CD14-positive monocyte (primary cell): ENCODE measurements at regions not wholly inside any gene's neighbourhood (a gene's known extent, or its start where the extent isn't known, plus 50 kb on each side); places are given as distances from the start of the nearest gene placed in this dataset.

Experiments
- DNase-seq, 3 donors: peaks; one replicate each; pipeline ENCODE4 v3.0.0-alpha.2; 2011 to 2022
- H2AFZ ChIP-seq: 2 replicates; pipeline ENCODE4 v1.6.0; 2012; ENCODE audit warnings: mild to moderate bottlenecking, low read depth, low read length, inconsistent platforms; ENCODE audit not compliant: insufficient read depth, poor library complexity, severe bottlenecking
- H3K27ac ChIP-seq, 2 donors: 1 replicate in 1 of 2; 2 replicates in 1 of 2; pipeline ENCODE4 v1.5.1; 2012 to 2013; ENCODE audit warnings: low read length in 2 of 2, control low read depth in 1 of 2, inconsistent platforms in 1 of 2, low read depth in 1 of 2, mild to moderate bottlenecking in 1 of 2
- H3K27me3 ChIP-seq, 2 donors: one replicate each; pipeline versions ENCODE4 v1.6.0 to v1.6.1; 2011 to 2013; ENCODE audit warnings: low read length in 2 of 2; ENCODE audit not compliant: control insufficient read depth in 2 of 2, insufficient read depth in 2 of 2
- H3K36me3 ChIP-seq, 2 donors: replicated peaks in 1 of 2; 1 replicate in 1 of 2; 2 replicates in 1 of 2; pipeline versions ENCODE4 v1.5.1 to v1.6.1; 2012 to 2013; ENCODE audit warnings: low read length in 2 of 2, control low read depth in 1 of 2, inconsistent platforms in 1 of 2, mild to moderate bottlenecking in 1 of 2; ENCODE audit not compliant: insufficient read depth in 2 of 2, control insufficient read depth in 1 of 2
- H3K4me1 ChIP-seq, 2 donors: 1 replicate in 1 of 2; 2 replicates in 1 of 2; pipeline versions ENCODE4 v1.5.1 to v1.6.1; 2012 to 2013; ENCODE audit warnings: low read length in 2 of 2, control low read depth in 1 of 2, inconsistent platforms in 1 of 2, mild to moderate bottlenecking in 1 of 2, moderate library complexity in 1 of 2; ENCODE audit not compliant: insufficient read depth in 2 of 2, control insufficient read depth in 1 of 2
- H3K4me2 ChIP-seq: replicated peaks from 2 replicates; pipeline ENCODE3; 2012; ENCODE audit warnings: low read length, moderate library complexity, mild to moderate bottlenecking; ENCODE audit not compliant: poor library complexity, severe bottlenecking; ENCODE audit errors: extremely low read depth
- H3K4me3 ChIP-seq, 3 experiments: fragments of 200-600 bp in 1 of 3; sonication (generic) in 1 of 3; replicated peaks in 1 of 3; 1 replicate in 2 of 3; 2 replicates in 1 of 3; pipeline ENCODE4 v1.5.1; 2011 to 2013; ENCODE audit warnings: low read length in 3 of 3, mild to moderate bottlenecking in 3 of 3, control low read depth in 2 of 3, low read depth in 2 of 3, inconsistent platforms in 1 of 3, moderate library complexity in 1 of 3
- H3K79me2 ChIP-seq: 2 replicates; pipeline ENCODE4 v1.6.0; 2012; ENCODE audit warnings: mild to moderate bottlenecking, control low read depth, inconsistent platforms, low read length, moderate library complexity; ENCODE audit not compliant: insufficient read depth
- H3K9ac ChIP-seq: 2 replicates; pipeline ENCODE4 v1.6.0; 2017; ENCODE audit warnings: low read length, mild to moderate bottlenecking; ENCODE audit not compliant: insufficient read depth, poor library complexity, severe bottlenecking
- H3K9me3 ChIP-seq, 2 donors: replicated peaks in 1 of 2; 1 replicate in 1 of 2; 2 replicates in 1 of 2; pipeline versions ENCODE4 v1.5.1 to v1.6.1; 2012 to 2013; ENCODE audit warnings: low read length in 2 of 2, control low read depth in 1 of 2; ENCODE audit not compliant: control insufficient read depth in 1 of 2, insufficient read depth in 1 of 2
- H4K20me1 ChIP-seq: 2 replicates; pipeline ENCODE4 v1.6.0; 2012; ENCODE audit warnings: mild to moderate bottlenecking, low read length, control low read depth, moderate library complexity; ENCODE audit not compliant: insufficient read depth
- H3K27ac Mint-ChIP-seq, 7 donors: one replicate each; pipeline ENCODE4 v1.8.0; 2020; ENCODE audit warnings: mild to moderate bottlenecking in 7 of 7, mixed read lengths in 7 of 7, moderate library complexity in 6 of 7, inconsistent platforms in 2 of 7
- H3K27me3 Mint-ChIP-seq, 3 donors: one replicate each; pipeline ENCODE4 v1.8.0; 2021 to 2022; ENCODE audit warnings: low read depth in 3 of 3, mild to moderate bottlenecking in 3 of 3, mixed read lengths in 3 of 3, moderate library complexity in 3 of 3, inconsistent platforms in 1 of 3
- H3K36me3 Mint-ChIP-seq, 2 donors: one replicate each; pipeline ENCODE4 v1.8.0; 2020; ENCODE audit warnings: mixed read lengths in 2 of 2, inconsistent platforms in 1 of 2, mild to moderate bottlenecking in 1 of 2
- H3K4me1 Mint-ChIP-seq: one replicate; pipeline ENCODE4 v1.8.0; 2020; ENCODE audit warnings: mild to moderate bottlenecking, mixed read lengths
- H3K4me3 Mint-ChIP-seq, 2 donors: one replicate each; pipeline ENCODE4 v1.8.0; 2020; ENCODE audit warnings: mild to moderate bottlenecking in 2 of 2, mixed read lengths in 2 of 2, moderate library complexity in 1 of 2
- H3K9me3 Mint-ChIP-seq, 7 donors: one replicate each; pipeline ENCODE4 v1.8.0; 2020 to 2022; ENCODE audit warnings: mixed read lengths in 7 of 7, mild to moderate bottlenecking in 6 of 7, moderate library complexity in 6 of 7, inconsistent platforms in 2 of 7
- whole genome bisulfite sequencing: methylation state at CpG from one replicate; pipeline ENCODE4 v1.1.5; 2013; ENCODE audit warnings: missing lambda C conversion rate; ENCODE audit not compliant: insufficient coverage; 5-methylcytosine and 5-hydroxymethylcytosine counted together
- intact Hi-C, 2 donors: fragments of 100-400 bp; cut with micrococcal nuclease; formaldehyde crosslinking; loops; one replicate each; pipeline versions ENCODE4 v1.15.0 to v1.15.1; 2023
- TF ChIP-seq, protein P1 (sequence below): fragments of 200-600 bp; IDR thresholded peaks from one replicate; pipeline ENCODE4 v1.8.0; 2022; ENCODE audit warnings: antibody characterized with exemption, mild to moderate bottlenecking

DNA sequence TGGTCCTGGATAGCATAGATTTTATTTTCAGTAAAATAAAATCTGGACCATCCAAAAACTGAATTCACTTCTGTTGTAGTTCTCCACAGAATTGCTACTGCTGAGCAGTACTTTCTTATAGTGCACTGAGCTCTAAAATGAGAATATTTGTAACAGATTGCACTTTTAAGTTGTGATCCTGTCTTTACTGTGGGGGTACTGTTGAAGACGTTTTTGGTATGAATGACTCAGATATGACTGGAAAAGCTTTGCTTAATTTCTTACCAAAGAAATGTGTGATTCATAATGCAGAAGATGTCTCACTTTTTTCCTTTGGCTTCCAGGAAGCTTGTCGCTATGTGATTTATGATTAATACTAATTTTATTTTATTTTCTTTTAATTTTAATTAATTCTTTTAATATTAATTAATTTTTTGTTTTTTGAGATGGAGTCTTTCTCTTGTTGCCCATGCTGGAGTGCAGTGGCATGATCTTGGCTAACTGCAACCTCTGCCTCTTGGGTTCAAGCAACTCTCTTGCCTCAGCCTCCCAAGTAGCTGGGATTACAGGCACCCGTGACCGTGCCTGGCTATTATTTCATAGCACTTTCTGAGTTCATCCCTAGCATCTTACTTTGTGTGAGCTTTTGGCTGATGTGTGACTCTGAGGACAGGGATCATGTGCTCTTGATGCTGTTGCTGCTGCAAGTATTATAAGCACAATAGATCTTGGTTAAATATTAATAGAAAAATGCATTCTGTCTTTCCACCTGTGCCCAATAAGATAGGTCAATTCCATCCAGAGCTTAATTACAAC, 557.6 kb upstream of the AMELY start:
- DNase-seq, result no peak
- no peaks in the 10 kb centered on the region for H3K36me3 ChIP-seq
- H3K4me1 ChIP-seq, result no peaks in the 10 kb centered on the region
- H3K27me3 ChIP-seq, result no peaks in the 10 kb centered on the region
- TF ChIP-seq, protein P1, sequence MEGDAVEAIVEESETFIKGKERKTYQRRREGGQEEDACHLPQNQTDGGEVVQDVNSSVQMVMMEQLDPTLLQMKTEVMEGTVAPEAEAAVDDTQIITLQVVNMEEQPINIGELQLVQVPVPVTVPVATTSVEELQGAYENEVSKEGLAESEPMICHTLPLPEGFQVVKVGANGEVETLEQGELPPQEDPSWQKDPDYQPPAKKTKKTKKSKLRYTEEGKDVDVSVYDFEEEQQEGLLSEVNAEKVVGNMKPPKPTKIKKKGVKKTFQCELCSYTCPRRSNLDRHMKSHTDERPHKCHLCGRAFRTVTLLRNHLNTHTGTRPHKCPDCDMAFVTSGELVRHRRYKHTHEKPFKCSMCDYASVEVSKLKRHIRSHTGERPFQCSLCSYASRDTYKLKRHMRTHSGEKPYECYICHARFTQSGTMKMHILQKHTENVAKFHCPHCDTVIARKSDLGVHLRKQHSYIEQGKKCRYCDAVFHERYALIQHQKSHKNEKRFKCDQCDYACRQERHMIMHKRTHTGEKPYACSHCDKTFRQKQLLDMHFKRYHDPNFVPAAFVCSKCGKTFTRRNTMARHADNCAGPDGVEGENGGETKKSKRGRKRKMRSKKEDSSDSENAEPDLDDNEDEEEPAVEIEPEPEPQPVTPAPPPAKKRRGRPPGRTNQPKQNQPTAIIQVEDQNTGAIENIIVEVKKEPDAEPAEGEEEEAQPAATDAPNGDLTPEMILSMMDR, result no peak
- H4K20me1 ChIP-seq, result no peaks in the 10 kb centered on the region
- no peak overlapping the region for H3K27ac ChIP-seq
- no peak overlapping the region for H3K4me3 Mint-ChIP-seq
- H2AFZ ChIP-seq, result no peak overlapping the region
- H3K27me3 Mint-ChIP-seq, result peaks cover 0 to 9% (median 0%) of the 10 kb centered on the region in 3 donors
- intact Hi-C loops, result no loop called here
- no peaks in the 10 kb centered on the region for H3K9me3 ChIP-seq
- no peak overlapping the region for H3K4me3 ChIP-seq
- peaks cover 0 to 3% (median 0%) of the 10 kb centered on the region in 7 donors for H3K9me3 Mint-ChIP-seq
- H3K27ac Mint-ChIP-seq, result no peak overlapping the region
- no peak overlapping the region for H3K4me2 ChIP-seq
- peaks cover 5% of the 10 kb centered on the region for H3K4me1 Mint-ChIP-seq
- no peaks in the 10 kb centered on the region for H3K36me3 Mint-ChIP-seq
- H3K9ac ChIP-seq, result no peak overlapping the region
- no peaks in the 10 kb centered on the region for H3K79me2 ChIP-seq
- WGBS, result no CpG with 5 or more reads among the region's 4 CpGs

DNA sequence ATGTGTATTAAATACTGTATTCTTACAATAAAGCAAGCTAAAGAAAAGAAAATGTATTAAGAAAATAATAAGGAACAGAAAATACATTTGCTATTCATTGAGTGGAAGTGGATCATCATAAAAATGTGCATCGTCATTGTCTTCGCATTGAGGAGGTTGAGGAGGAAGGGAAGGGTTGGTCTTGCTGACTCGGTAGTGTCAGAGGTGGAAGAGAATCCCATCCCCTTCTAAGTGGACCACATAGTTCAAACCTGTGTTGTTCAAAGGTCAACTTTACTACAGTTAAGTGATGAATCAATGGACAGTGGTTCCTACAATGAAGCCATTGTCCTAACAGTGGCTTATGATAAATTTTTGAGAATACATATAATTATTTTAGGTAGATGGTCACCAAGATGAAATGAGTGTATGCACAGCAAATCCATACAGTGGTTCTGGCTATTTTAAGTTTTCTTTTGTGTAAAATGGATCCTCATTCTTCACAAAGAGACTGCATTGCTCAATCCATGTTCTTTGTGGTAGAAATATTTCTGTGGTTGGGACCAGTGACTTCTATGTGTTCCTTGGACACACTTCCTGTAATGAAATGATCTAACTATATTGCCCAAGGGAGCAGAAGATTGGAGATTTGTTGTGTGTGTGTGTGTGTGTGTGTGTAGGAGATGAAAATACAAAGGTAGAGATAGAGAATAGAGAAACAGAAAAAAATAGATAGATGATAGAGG, 556.4 kb upstream of the AMELY start:
- peaks cover 0 to 3% (median 0%) of the 10 kb centered on the region in 7 donors for H3K9me3 Mint-ChIP-seq
- H3K79me2 ChIP-seq, result no peaks in the 10 kb centered on the region
- no peak for DNase-seq
- no peak overlapping the region for H3K4me3 Mint-ChIP-seq
- intact Hi-C loops, result no loop called here
- no peak overlapping the region for H3K27ac ChIP-seq
- no peak overlapping the region for H3K9ac ChIP-seq
- no peaks in the 10 kb centered on the region for H3K9me3 ChIP-seq
- no CpG with 5 or more reads among the region's 3 CpGs for WGBS
- no peaks in the 10 kb centered on the region for H3K4me1 ChIP-seq
- no peak overlapping the region for H3K4me3 ChIP-seq
- no peaks in the 10 kb centered on the region for H3K36me3 Mint-ChIP-seq
- no peaks in the 10 kb centered on the region for H4K20me1 ChIP-seq
- peaks cover 0 to 9% (median 0%) of the 10 kb centered on the region in 3 donors for H3K27me3 Mint-ChIP-seq
- peaks cover 5% of the 10 kb centered on the region for H3K4me1 Mint-ChIP-seq
- no peaks in the 10 kb centered on the region for H3K36me3 ChIP-seq
- H3K27ac Mint-ChIP-seq, result peak overlapping the region in 2 of 7 donors; percentile 42 to 43
- TF ChIP-seq, protein P1, result no peak
- H3K4me2 ChIP-seq, result no peak overlapping the region
- H2AFZ ChIP-seq, result no peak overlapping the region
- H3K27me3 ChIP-seq, result no peaks in the 10 kb centered on the region
